Spinal cord (tissue), 9 donors: ENCODE measurements at regions not wholly inside any gene's neighbourhood (a gene's known extent, or its start where the extent isn't known, plus 50 kb on each side); places are given as distances from the start of the nearest gene placed in this dataset.

Experiments
- DNase-seq, 6 donors: peaks; one replicate each; pipeline versions ENCODE4 v3.0.0 to v3.0.0-alpha.2; 2013 to 2015; ENCODE audit warnings: low spot score in 6 of 6, low read depth in 4 of 6
- H3K27ac ChIP-seq: one replicate; pipeline ENCODE4 v1.5.1; 2013; ENCODE audit warnings: low read depth, low read length, control low read depth
- H3K27me3 ChIP-seq: one replicate; pipeline ENCODE4 v1.6.1; 2013; ENCODE audit warnings: low read length; ENCODE audit not compliant: control insufficient read depth, insufficient read depth
- H3K36me3 ChIP-seq: one replicate; pipeline ENCODE4 v1.6.1; 2013; ENCODE audit warnings: low read length; ENCODE audit not compliant: control insufficient read depth, insufficient read depth
- H3K4me1 ChIP-seq: one replicate; pipeline ENCODE4 v1.6.1; 2013; ENCODE audit warnings: low read length; ENCODE audit not compliant: control insufficient read depth, insufficient read depth
- H3K4me3 ChIP-seq: one replicate; pipeline ENCODE4 v1.5.1; 2013; ENCODE audit warnings: low read depth, low read length, control low read depth
- H3K9me3 ChIP-seq: one replicate; pipeline ENCODE4 v1.6.1; 2013; ENCODE audit warnings: low read length; ENCODE audit not compliant: control insufficient read depth, insufficient read depth
- WGBS: methylation state at CpG from one replicate; pipeline ENCODE4 v1.1.5; 2013; ENCODE audit warnings: missing lambda C conversion rate; ENCODE audit not compliant: insufficient coverage; 5-methylcytosine and 5-hydroxymethylcytosine counted together
- donor health status: healthy.

- WGBS, result no CpG with 5 or more reads among the region's 2 CpGs
- H3K4me1 ChIP-seq, result no peaks in the 10 kb centered on the region
- H3K4me3 ChIP-seq, result no peak overlapping the region
- no peaks in the 10 kb centered on the region for H3K27me3 ChIP-seq
- H3K9me3 ChIP-seq, result no peaks in the 10 kb centered on the region
- no peak overlapping the region for H3K27ac ChIP-seq
- no peaks in the 10 kb centered on the region for H3K36me3 ChIP-seq
- no peak for DNase-seq
Measured at GRCh38 chr6:71499667-71500066, 211.1 kb downstream of the OGFRL1 start.

GRCh38 chr6:71502168-71502567 lies 213.6 kb downstream of the OGFRL1 start:
- H3K27me3 ChIP-seq, result no peaks in the 10 kb centered on the region
- no peaks in the 10 kb centered on the region for H3K4me1 ChIP-seq
- H3K9me3 ChIP-seq, result no peaks in the 10 kb centered on the region
- no peaks in the 10 kb centered on the region for H3K36me3 ChIP-seq
- no peak overlapping the region for H3K4me3 ChIP-seq
- no CpG with 5 or more reads among the region's 2 CpGs for WGBS
- H3K27ac ChIP-seq, result no peak overlapping the region
- no peak for DNase-seq

GRCh38 chr6:71502956-71503355 lies 214.3 kb downstream of the OGFRL1 start:
- no peak overlapping the region for H3K27ac ChIP-seq
- WGBS, result 100% methylated on average over 1 of the region's 3 CpGs

GRCh38 chr6:71507183-71507582 lies 218.6 kb downstream of the OGFRL1 start:
- DNase-seq, result peak in 1 of 6 donors; percentile 66

More at GRCh38 chr6:71502956-71503355, 214.3 kb downstream of the OGFRL1 start:
- no peaks in the 10 kb centered on the region for H3K36me3 ChIP-seq
- H3K4me1 ChIP-seq, result no peaks in the 10 kb centered on the region
- no peak for DNase-seq
- H3K9me3 ChIP-seq, result no peaks in the 10 kb centered on the region
- no peak overlapping the region for H3K4me3 ChIP-seq
- H3K27me3 ChIP-seq, result no peaks in the 10 kb centered on the region

GRCh38 chr6:71509191-71510005 lies 220.8 kb downstream of the OGFRL1 start:
- WGBS, result no CpG with 5 or more reads among the region's 1 CpG
- no peak overlapping the region for H3K4me3 ChIP-seq
- H3K36me3 ChIP-seq, result no peaks in the 10 kb centered on the region
- DNase-seq, result no peak
- H3K4me1 ChIP-seq, result peaks cover 3% of the 10 kb centered on the region
- no peak overlapping the region for H3K27ac ChIP-seq
- H3K27me3 ChIP-seq, result no peaks in the 10 kb centered on the region
- H3K9me3 ChIP-seq, result no peaks in the 10 kb centered on the region

More at GRCh38 chr6:71507183-71507582, 218.6 kb downstream of the OGFRL1 start:
- Histone ChIP-seq H3K27me3 (no peaks in the 10 kb centered on the region), H3K4me3 (no peak overlapping the region), H3K9me3 (no peaks in the 10 kb centered on the region), H3K4me1 (peaks cover 3% of the 10 kb centered on the region), H3K36me3 (no peaks in the 10 kb centered on the region), H3K27ac (no peak overlapping the region)
- WGBS, result no CpG with 5 or more reads among the region's 5 CpGs

GRCh38 chr6:71510057-71510713 lies 221.6 kb downstream of the OGFRL1 start:
- Histone ChIP-seq H3K27me3 (no peaks in the 10 kb centered on the region), H3K36me3 (no peaks in the 10 kb centered on the region), H3K27ac (no peak overlapping the region), H3K4me1 (peaks cover 3% of the 10 kb centered on the region), H3K4me3 (no peak overlapping the region), H3K9me3 (no peaks in the 10 kb centered on the region)
- peak in 4 of 6 donors; percentile 20 to 67 (median 34) for DNase-seq
- WGBS, result 58% methylated on average over 4 of the region's 5 CpGs

GRCh38 chr6:71510856-71511255 lies 222.2 kb downstream of the OGFRL1 start:
- no peak overlapping the region for H3K27ac ChIP-seq

GRCh38 chr6:71512256-71512655 lies 223.6 kb downstream of the OGFRL1 start:
- Histone ChIP-seq H3K27me3 (no peaks in the 10 kb centered on the region), H3K4me3 (no peak overlapping the region), H3K36me3 (no peaks in the 10 kb centered on the region), H3K9me3 (no peaks in the 10 kb centered on the region), H3K4me1 (peaks cover 3% of the 10 kb centered on the region), H3K27ac (no peak overlapping the region)
- WGBS, result 80% methylated on average over 3 of the region's 3 CpGs
- DNase-seq, result no peak

More at GRCh38 chr6:71510856-71511255, 222.2 kb downstream of the OGFRL1 start:
- H3K9me3 ChIP-seq, result no peaks in the 10 kb centered on the region
- no peak for DNase-seq
- no peaks in the 10 kb centered on the region for H3K27me3 ChIP-seq
- no peak overlapping the region for H3K4me3 ChIP-seq
- H3K36me3 ChIP-seq, result no peaks in the 10 kb centered on the region
- H3K4me1 ChIP-seq, result peaks cover 3% of the 10 kb centered on the region

GRCh38 chr6:71513036-71513435 lies 224.4 kb downstream of the OGFRL1 start:
- Histone ChIP-seq H3K4me1 (peaks cover 3% of the 10 kb centered on the region), H3K27me3 (no peaks in the 10 kb centered on the region), H3K4me3 (no peak overlapping the region), H3K36me3 (no peaks in the 10 kb centered on the region), H3K27ac (no peak overlapping the region), H3K9me3 (no peaks in the 10 kb centered on the region)
- no peak for DNase-seq
- WGBS, result 43% methylated on average over 1 of the region's 3 CpGs

GRCh38 chr6:71523548-71523947 lies 234.9 kb downstream of the OGFRL1 start:
- Histone ChIP-seq H3K9me3 (no peaks in the 10 kb centered on the region), H3K27ac (no peak overlapping the region), H3K36me3 (no peaks in the 10 kb centered on the region), H3K4me3 (no peak overlapping the region), H3K4me1 (no peaks in the 10 kb centered on the region), H3K27me3 (no peaks in the 10 kb centered on the region)
- 88% methylated on average over 1 of the region's 3 CpGs for WGBS
- no peak for DNase-seq
